ENCODE measurements at regions not wholly inside any gene's neighbourhood (a gene's known extent, or its start where the extent isn't known, plus 50 kb on each side); places are given as distances from the start of the nearest gene placed in this dataset.
A peak's percentile ranks its signal among the peaks of the same experiment; 100 is the strongest.
"Not testable (repeated sequence)": the region's sequence is repeated elsewhere in the genome, so short reads cannot be mapped to it uniquely, and the experiment has no call there.

DNA sequence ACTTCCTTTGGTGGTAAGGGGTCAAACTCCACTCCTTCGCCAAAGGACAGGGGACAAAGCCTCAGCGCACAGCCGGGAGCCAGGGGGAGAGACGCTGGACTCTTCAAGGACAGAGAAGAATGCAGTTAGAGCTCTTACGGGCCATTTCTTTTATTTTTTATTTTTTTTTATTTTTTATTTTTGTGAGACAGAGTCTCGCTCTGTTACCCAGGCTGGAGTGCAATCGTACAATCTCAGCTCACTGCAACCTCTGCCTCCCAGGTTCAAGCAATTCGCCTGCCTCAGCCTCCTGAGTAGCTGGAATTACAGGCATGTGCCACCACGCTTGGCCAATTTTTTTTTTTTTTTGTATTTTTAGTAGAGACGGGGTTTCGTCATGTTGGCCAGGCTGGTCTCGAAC is 93.2 kb upstream of the RPH3AL start, which contains the start of gene RFLNB:
Gene RFLNB (minus strand): TSS at position 101 of the 400 bp plus-strand sequence.
- H3K4me1 Mint-ChIP-seq (ENCODE audit: low read depth), result peaks cover 14% of the 10 kb centered on the region
- not testable (repeated sequence) for H3K27me3 Mint-ChIP-seq (ENCODE audit: low read depth); H3K9me3 Mint-ChIP-seq; DNase-seq (ENCODE audit: low spot score)
- H3K36me3 Mint-ChIP-seq (ENCODE audit: low read depth), result peaks cover 57% of the 10 kb centered on the region
- H3K4me3 Mint-ChIP-seq, result peak within 1 kb of the TSS; percentile 81
- peak within 1 kb of the TSS; percentile 20 for H3K27ac Mint-ChIP-seq

DNA sequence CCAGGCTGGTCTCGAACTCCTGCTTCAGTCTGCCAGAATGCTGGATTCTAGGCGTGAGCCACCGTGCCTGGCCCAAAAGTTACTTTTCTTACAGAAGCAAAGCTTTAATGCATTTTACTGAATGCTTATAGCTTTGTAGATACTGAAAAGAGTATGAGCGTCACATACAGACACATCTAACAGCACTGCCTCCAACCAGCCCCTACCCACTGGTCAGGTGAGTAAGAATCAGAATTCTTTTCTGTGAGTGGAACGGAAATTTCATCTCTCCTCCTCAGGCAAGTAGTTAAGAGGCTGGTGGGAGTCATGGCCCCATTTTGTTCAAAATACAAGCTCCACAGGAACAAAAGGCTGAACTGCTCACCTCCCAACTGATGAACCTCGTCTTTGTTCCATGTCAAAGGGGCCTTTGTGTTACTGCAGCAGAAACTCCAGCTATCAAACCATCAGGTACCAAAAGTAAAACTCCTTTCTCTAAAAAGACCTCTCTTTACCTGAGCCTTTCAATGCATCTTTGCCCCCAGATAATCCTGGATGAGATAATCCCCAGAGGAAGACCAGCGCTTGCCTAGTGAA is 92.4 kb upstream of the RPH3AL start:
- no peak overlapping the region for H3K4me3 Mint-ChIP-seq
- DNase-seq (ENCODE audit: low spot score), result no peak
- peaks cover 16% of the 10 kb centered on the region for H3K4me1 Mint-ChIP-seq (ENCODE audit: low read depth)
- peaks cover 64% of the 10 kb centered on the region for H3K36me3 Mint-ChIP-seq (ENCODE audit: low read depth)
- H3K9me3 Mint-ChIP-seq, result no peaks in the 10 kb centered on the region
- H3K27ac Mint-ChIP-seq, result no peak overlapping the region
- no peaks in the 10 kb centered on the region for H3K27me3 Mint-ChIP-seq (ENCODE audit: low read depth)

DNA sequence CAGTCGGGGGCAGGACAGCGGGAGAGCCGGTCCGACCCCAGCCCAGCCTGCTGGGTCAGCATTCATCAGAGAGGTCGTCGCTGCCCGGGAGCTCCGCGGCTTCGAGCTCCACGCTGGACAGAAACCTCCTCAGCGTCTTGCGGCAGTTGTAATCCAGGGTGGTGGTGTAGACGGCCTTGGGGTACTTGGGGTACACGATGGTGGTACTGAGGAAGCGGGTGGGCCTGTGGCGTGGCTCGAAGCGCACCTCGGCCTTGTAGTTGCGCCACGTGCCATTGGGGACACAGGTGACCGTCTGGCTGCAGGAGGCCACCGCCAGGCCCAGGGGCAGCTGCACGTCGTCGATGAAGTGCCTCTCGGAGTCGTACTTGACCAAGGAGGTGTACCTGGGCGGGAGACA is 90.5 kb upstream of the RPH3AL start:
- Mint-ChIP-seq H3K36me3 (ENCODE audit: low read depth) (peaks cover 80% of the 10 kb centered on the region), H3K27me3 (ENCODE audit: low read depth) (no peaks in the 10 kb centered on the region), H3K4me1 (ENCODE audit: low read depth) (peaks cover 16% of the 10 kb centered on the region), H3K27ac (no peak overlapping the region), H3K9me3 (peaks cover 1% of the 10 kb centered on the region), H3K4me3 (no peak overlapping the region)
- DNase-seq (ENCODE audit: low spot score), result no peak

DNA sequence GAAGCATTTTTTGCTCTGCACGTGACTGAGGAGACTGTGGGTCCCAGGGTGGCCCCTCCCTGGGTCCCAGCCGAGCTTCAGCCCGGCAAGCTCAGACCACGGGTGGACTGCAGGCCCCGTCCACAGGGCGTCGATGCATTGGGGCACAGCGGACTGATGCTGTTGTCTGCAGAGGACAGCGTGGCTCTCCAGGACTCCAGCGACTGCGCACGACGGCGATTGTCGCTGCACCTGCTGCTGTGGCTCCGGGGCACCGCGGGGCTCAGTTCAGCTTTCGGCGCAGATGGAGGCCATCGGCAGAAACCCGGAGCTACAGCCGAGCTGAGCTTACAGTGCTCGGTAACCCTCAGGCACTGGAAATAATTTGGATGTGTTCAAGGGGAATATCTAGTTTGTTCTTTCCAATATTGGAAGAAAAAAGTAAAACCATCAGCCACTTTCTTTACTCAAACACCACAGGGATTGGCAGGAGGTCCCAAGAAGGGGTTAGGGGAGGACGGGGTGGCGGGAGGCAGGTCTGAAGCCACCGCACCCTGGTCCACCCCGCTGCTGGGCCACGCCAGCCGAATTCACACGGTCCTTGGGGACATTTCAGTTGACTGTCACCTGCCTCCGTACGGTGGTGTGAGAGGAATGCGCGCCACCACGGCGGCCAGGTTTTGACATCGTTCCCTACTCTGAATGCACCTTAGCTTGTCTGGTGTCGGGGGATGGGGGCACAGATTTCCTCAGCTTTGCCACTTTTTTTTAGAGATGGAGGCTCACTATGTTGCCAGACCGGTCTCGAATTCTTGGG is 88.7 kb upstream of the RPH3AL start:
- H3K27me3 Mint-ChIP-seq (ENCODE audit: low read depth), result no peaks in the 10 kb centered on the region
- peaks cover 71% of the 10 kb centered on the region for H3K36me3 Mint-ChIP-seq (ENCODE audit: low read depth)
- no peak overlapping the region for H3K4me3 Mint-ChIP-seq
- peaks cover 8% of the 10 kb centered on the region for H3K9me3 Mint-ChIP-seq
- H3K27ac Mint-ChIP-seq, result no peak overlapping the region
- H3K4me1 Mint-ChIP-seq (ENCODE audit: low read depth), result peaks cover 2% of the 10 kb centered on the region
- no peak for DNase-seq (ENCODE audit: low spot score)

DNA sequence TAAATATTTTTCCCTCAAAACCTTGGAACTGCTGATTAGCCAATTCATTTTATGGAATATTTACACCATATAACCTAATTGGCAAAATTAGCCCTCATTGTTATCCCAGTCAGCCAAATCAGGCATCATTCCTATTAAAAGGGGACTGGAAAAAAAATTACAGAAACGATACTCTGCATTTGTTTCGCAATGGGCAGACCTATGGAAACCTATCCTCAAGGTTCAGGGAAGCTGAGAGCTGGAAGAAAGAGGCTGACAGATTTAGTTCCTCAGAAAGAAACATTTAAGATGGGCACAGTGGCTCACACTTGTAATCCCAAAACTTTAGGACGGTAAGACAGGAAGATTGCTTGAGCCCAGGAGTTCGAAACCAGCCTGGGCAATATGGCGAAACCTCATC is 85.6 kb upstream of the RPH3AL start:
- DNase-seq (ENCODE audit: low spot score), result no peak
- no peaks in the 10 kb centered on the region for H3K27me3 Mint-ChIP-seq (ENCODE audit: low read depth)
- peaks cover 53% of the 10 kb centered on the region for H3K36me3 Mint-ChIP-seq (ENCODE audit: low read depth)
- peaks cover 2% of the 10 kb centered on the region for H3K4me1 Mint-ChIP-seq (ENCODE audit: low read depth)
- H3K9me3 Mint-ChIP-seq, result peaks cover 18% of the 10 kb centered on the region
- no peak overlapping the region for H3K4me3 Mint-ChIP-seq
- H3K27ac Mint-ChIP-seq, result no peak overlapping the region

DNA sequence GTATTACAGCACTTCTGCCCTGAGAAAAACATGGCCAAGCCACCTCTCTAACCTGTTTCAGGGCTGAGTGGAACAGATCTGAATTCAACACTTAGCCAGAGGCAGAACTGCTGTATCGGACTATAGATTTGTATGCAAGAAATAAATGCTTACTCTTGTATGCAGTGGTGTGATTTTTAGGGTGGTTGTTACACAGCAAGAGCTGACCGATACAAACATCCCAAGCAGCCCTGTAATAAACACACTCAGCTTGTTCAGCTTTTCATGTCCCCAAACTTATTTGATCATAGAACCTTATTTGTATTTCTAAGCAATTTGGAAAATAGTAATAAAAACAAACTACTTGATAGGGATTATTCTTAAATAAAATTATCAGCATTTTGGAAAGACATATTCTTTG is 84.9 kb upstream of the RPH3AL start:
- H3K27me3 Mint-ChIP-seq (ENCODE audit: low read depth), result no peaks in the 10 kb centered on the region
- H3K4me3 Mint-ChIP-seq, result no peak overlapping the region
- H3K9me3 Mint-ChIP-seq, result peaks cover 18% of the 10 kb centered on the region
- H3K27ac Mint-ChIP-seq, result no peak overlapping the region
- peaks cover 2% of the 10 kb centered on the region for H3K4me1 Mint-ChIP-seq (ENCODE audit: low read depth)
- peaks cover 46% of the 10 kb centered on the region for H3K36me3 Mint-ChIP-seq (ENCODE audit: low read depth)
- no peak for DNase-seq (ENCODE audit: low spot score)

DNA sequence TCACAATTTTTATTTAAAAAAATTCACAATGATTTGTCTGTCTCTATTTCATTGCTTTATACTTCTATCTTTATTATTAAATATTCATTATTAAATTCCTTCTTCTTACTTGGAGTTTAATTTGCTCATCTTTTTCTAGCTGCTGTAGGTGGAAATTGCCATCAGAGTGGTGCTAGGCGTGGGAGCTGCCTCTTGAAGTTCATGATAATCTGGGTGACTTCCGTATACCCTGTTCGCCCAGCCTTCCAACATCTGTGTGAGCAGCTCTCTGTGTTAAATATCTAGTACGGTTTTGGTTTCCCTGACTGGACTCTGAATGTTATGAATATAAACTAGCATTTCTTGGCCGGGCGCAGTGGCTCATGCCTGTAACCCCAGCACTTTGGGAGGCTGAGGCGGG is 84.0 kb upstream of the RPH3AL start:
- no peak for DNase-seq (ENCODE audit: low spot score)
- Mint-ChIP-seq H3K27me3 (ENCODE audit: low read depth) (no peaks in the 10 kb centered on the region), H3K27ac (no peak overlapping the region), H3K4me3 (no peak overlapping the region), H3K9me3 (peaks cover 18% of the 10 kb centered on the region), H3K36me3 (ENCODE audit: low read depth) (peaks cover 41% of the 10 kb centered on the region), H3K4me1 (ENCODE audit: low read depth) (peaks cover 2% of the 10 kb centered on the region)

DNA sequence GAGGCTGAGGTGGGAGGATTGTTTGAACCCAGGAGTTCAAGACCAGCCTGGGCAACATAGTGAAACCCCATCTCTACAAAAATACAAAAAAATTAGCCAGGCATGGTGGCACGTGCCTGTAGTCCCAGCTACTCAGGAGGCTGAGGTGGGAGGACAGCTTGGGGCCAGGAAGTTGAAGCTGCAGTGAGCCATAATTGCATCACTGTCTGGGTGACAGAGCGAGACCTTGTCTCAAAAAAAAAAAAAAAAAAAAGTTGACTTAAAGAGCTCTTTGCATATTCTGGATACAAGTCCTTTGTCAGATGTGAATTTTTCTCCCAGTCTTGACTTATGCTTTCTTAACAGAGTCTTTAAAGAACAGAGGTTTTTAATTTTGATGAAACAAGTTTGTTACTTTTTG is 79.9 kb upstream of the RPH3AL start:
- not testable (repeated sequence) for H3K27me3 Mint-ChIP-seq (ENCODE audit: low read depth); H3K27ac Mint-ChIP-seq
- peaks cover 42% of the 10 kb centered on the region for H3K9me3 Mint-ChIP-seq

DNA sequence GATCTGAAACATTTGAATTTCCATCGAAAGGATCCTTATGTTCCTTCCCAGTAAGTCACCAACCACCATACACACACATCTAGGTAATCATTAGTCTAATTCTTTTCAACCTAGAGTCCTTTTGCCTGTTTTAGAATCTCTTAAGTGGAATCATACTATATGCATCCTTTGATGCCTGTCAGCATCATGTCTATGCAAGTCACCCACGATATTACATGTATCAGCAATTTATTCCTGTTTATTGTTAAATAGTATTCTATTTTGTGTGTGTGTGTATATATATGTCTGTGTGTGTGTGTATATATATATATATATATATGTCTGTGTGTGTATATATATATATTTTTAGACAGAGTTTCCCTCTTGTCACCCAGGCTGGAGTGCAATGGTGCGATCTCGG is 78.9 kb upstream of the RPH3AL start:
- H3K4me3 Mint-ChIP-seq, result no peak overlapping the region
- no peaks in the 10 kb centered on the region for H3K27me3 Mint-ChIP-seq (ENCODE audit: low read depth)
- H3K4me1 Mint-ChIP-seq (ENCODE audit: low read depth), result no peaks in the 10 kb centered on the region
- no peak overlapping the region for H3K27ac Mint-ChIP-seq
- H3K36me3 Mint-ChIP-seq (ENCODE audit: low read depth), result peaks cover 9% of the 10 kb centered on the region
- no peak for DNase-seq (ENCODE audit: low spot score)
- H3K9me3 Mint-ChIP-seq, result peaks cover 41% of the 10 kb centered on the region

More for the DNA sequence above, 79.9 kb upstream of the RPH3AL start:
- H3K4me1 Mint-ChIP-seq (ENCODE audit: low read depth); DNase-seq (ENCODE audit: low spot score); H3K4me3 Mint-ChIP-seq: not testable (repeated sequence)
- H3K36me3 Mint-ChIP-seq (ENCODE audit: low read depth), result peaks cover 11% of the 10 kb centered on the region

DNA sequence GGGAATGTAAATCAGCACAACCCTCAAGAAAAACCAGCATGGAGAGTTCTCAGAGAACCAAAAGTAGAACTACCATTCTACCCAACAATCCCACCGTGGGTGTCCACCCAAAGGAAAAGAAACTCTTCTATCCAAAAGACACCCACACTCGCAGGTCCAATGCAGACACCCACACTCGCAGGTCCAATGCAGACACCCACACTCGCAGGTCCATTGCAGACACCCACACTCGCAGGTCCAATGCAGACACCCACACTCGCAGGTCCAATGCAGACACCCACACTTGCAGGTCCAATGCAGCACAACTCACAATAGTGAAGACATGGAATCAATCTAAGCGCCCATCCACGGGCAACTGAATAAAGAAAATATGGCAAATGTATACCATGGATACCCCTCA is 77.0 kb upstream of the RPH3AL start:
- Mint-ChIP-seq H3K4me1 (ENCODE audit: low read depth) (no peaks in the 10 kb centered on the region), H3K27ac (no peak overlapping the region)

DNA sequence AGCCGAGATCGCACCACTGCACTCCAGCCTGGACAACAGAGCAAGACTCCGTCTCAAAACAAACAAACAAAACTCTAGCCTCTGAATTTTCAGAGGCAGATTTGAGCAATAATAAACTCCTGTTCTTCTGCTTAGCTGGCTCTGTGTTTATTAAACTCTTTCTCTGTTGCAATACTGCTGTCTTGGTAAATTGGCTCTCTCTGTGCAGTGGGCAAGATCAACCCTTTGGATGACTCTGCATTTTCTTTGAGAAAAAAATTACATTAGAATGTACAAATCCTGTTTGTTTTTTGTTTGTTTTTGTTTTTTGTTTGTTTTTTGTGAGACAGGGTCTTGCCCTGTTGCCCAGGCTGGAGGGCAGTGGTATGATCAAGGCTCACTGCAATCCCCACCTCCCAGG is 75.8 kb upstream of the RPH3AL start:
- DNase-seq (ENCODE audit: low spot score), result no peak
- Mint-ChIP-seq H3K4me3 (no peak overlapping the region), H3K36me3 (ENCODE audit: low read depth) (peaks cover 4% of the 10 kb centered on the region), H3K27ac (no peak overlapping the region), H3K27me3 (ENCODE audit: low read depth) (no peaks in the 10 kb centered on the region), H3K9me3 (peaks cover 30% of the 10 kb centered on the region), H3K4me1 (ENCODE audit: low read depth) (no peaks in the 10 kb centered on the region)

More for the DNA sequence above, 77.0 kb upstream of the RPH3AL start:
- H3K27me3 Mint-ChIP-seq (ENCODE audit: low read depth), result no peaks in the 10 kb centered on the region
- H3K36me3 Mint-ChIP-seq (ENCODE audit: low read depth), result peaks cover 4% of the 10 kb centered on the region
- no peak overlapping the region for H3K4me3 Mint-ChIP-seq
- H3K9me3 Mint-ChIP-seq, result peaks cover 30% of the 10 kb centered on the region
- no peak for DNase-seq (ENCODE audit: low spot score)

DNA sequence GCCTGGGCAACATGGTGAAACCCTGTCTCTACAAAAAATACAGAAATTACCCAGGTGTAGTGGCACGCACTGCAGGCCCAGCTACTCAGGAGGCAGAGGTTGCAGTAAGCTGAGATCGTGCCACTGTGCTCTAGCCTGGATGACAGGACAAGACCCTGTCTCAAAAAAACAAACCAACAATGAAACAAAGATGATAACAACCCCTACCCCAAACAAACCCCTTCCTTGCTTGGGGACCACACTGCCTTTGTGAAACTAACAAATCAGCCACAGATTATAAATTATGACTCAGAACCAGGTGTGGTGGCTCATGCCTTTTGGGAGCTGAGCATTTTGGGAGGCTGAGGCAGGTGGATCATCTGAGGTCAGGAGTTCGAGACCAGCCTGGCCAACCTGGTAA is 75.3 kb upstream of the RPH3AL start:
- no peak overlapping the region for H3K27ac Mint-ChIP-seq
- peaks cover 4% of the 10 kb centered on the region for H3K36me3 Mint-ChIP-seq (ENCODE audit: low read depth)
- peaks cover 30% of the 10 kb centered on the region for H3K9me3 Mint-ChIP-seq
- no peak for DNase-seq (ENCODE audit: low spot score)
- H3K27me3 Mint-ChIP-seq (ENCODE audit: low read depth), result no peaks in the 10 kb centered on the region
- H3K4me3 Mint-ChIP-seq, result no peak overlapping the region
- no peaks in the 10 kb centered on the region for H3K4me1 Mint-ChIP-seq (ENCODE audit: low read depth)

DNA sequence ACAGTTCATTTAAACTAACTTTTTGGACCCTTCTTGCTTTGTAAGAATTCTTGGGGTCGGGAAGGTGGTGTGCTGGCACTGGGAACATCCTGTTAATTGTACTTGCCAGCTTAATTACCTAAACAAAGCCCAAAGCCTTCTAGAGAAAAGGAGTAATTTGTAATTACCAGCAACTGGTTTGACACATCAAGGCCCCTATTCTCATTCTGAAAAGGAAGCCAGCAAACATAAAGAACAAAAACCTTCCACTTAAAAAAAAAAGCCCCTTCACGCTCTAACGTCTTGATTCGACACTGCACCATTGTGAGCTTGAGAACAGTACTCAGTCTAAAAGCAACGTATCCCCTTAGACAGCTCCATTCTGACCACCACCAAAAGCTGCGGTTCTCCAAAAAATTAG is 74.7 kb upstream of the RPH3AL start:
- H3K36me3 Mint-ChIP-seq (ENCODE audit: low read depth), result peaks cover 4% of the 10 kb centered on the region
- DNase-seq (ENCODE audit: low spot score), result no peak
- no peak overlapping the region for H3K4me3 Mint-ChIP-seq
- no peaks in the 10 kb centered on the region for H3K4me1 Mint-ChIP-seq (ENCODE audit: low read depth)
- no peak overlapping the region for H3K27ac Mint-ChIP-seq
- H3K27me3 Mint-ChIP-seq (ENCODE audit: low read depth), result no peaks in the 10 kb centered on the region
- H3K9me3 Mint-ChIP-seq, result peaks cover 30% of the 10 kb centered on the region

DNA sequence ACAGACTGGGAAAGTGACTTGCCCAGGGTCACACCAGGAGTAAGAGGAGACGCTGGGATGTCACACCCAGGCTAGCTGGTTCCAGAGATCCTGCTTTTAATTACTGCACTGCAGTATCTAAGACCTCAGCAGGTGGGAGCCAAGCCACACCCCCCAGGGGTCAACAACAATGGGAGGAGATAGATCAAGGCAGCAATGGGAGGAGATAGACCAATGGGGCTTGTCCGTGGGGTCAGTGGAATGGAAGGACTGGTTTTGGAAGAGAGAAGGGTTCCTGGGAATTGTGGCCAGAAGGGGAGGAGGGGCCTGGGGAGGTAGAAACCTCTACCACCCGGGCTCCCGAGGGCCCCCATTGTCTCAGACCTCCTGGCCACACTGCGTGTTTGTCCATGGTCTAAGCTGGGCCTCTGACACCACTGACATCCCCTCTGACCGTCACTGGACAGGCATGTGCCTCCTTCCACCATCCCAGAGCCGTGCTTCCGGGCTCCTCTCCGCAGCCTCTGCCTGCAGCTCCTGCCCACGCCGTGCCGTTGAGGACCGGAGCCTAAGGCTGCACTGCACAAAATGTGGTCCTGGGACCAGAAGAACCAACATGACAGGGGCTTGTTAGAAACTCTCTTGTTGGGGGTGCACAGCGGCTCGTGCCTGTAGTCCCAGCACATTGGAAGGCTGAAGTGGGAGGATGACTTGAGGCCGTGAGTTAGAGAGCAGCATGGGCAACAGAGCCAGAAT is 69.8 kb upstream of the RPH3AL start:
- Mint-ChIP-seq H3K27ac (no peak overlapping the region), H3K4me3 (no peak overlapping the region), H3K36me3 (ENCODE audit: low read depth) (peaks cover 2% of the 10 kb centered on the region), H3K4me1 (ENCODE audit: low read depth) (peaks cover 37% of the 10 kb centered on the region), H3K27me3 (ENCODE audit: low read depth) (no peaks in the 10 kb centered on the region), H3K9me3 (peaks cover 5% of the 10 kb centered on the region)
- DNase-seq (ENCODE audit: low spot score), result no peak
